Inflammatory macrophage treated with lipopolysaccharide for 4 hours (primary cell): ENCODE measurements at regions not wholly inside any gene's neighbourhood (a gene's known extent, or its start where the extent isn't known, plus 50 kb on each side); places are given as distances from the start of the nearest gene placed in this dataset.
"Not testable (repeated sequence)": the region's sequence is repeated elsewhere in the genome, so short reads cannot be mapped to it uniquely, and the experiment has no call there.

ENCODE experiments used
- DNase-seq: peaks from one replicate; pipeline ENCODE4 v3.0.0-alpha.2; 2020

DNA sequence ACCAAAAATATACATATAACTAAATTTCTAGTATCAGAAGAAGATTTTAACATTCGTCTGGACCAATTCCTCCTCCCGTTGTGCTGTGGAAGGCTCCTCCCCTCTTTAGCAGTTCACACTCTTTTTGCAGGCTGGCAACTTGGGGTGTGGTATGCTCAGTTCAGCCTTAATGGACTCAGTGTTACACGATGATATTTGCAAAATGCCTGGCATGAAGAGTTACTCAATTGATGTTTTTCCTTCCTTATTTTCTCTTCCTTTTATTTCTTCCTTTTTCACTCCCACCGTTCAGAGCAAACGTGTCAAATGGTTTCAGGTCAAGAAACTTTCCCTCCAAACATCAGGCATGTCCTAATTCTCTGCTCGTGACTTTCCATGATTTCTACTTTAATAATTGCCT, 248.3 kb downstream of the PHF14 start:
- peak; percentile 65 for DNase-seq

DNA sequence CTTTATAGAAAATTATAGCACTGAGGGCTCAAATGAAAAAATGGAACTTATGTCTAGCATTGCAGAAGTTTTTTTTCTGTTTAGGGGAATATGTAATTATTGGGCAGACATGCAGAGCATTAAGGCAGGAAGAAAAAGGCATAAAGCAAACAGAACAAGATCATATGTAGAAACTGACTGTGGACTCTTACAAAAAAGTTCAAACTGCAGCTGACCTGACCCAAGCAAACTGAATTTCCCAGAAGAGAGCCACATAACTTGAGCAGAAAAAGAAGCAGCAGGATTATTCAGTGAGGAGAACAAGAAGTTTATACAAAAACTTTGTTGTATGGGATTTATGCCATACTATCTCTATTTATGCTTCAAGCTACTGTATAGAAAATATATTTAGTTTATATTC, 250.9 kb downstream of the PHF14 start:
- no peak for DNase-seq

- no peak for DNase-seq
Measured at GRCh38 chr7:11228515-11228914, 254.8 kb downstream of the PHF14 start.

GRCh38 chr7:11231190-11231589, 257.5 kb downstream of the PHF14 start:
- no peak for DNase-seq

DNA sequence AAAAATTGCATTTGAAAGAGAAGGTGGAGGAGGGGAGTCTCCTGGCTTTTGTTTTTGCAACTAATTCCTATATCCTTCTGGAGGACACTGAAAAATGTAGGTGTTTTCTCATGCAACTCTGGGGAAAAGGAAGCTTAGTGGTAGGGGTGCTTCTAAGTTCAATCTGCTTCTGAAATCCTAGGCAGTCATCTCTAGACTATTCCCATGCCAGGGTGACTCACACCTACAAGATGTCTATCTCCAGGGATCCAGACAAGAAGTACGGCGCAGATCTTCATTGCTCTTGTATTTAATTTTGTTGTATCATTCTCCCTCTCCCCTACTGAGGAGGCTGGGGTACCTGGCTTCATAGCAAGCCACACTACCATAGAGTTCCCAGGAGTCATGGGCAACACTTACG, 258.8 kb downstream of the PHF14 start:
- DNase-seq: no peak

DNA sequence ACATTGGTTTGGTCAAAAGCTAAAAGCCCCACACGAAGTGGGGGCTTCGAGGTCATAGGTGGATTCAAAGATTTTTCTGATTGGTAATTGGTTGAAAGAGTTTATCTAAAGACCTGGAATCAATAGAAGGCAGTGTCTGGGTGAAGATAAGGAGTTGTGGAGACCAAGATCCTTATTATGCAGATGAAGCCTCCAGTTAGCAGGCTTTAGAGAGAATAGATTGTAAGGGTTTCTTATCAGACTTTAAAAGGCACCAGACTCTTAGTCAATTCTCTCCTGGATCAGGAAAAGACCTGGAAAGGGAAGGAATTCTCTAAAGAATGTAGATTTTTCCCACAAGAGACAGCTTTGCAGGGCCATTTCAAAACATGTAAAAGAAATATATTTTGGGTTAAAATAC, 260.2 kb downstream of the PHF14 start:
- DNase-seq: no peak

GRCh38 chr7:11235491-11235890, 261.8 kb downstream of the PHF14 start:
- no peak for DNase-seq

- no peak for DNase-seq
Measured at GRCh38 chr7:11236680-11237079, 263.0 kb downstream of the PHF14 start.

DNA sequence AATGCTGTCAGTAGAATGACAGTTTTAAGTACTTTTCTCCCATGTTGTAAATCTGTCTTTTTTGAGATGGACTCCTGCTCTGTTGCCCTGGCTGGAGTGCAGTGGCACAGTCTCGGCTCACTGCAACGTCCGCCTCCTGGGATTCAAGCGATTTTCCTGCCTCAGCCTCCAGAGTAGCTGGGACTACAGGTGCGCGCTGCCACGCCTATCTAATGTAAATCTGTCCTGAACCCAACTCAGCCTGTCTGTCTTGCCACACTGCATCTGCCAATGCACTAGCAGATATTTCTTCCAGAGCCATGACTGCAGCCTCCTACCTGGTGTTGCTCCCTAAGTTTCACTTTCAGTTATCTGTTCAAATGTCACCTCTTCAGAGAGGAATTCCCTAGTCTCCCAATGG, 264.1 kb downstream of the PHF14 start:
- no peak for DNase-seq

- DNase-seq: no peak
Measured at GRCh38 chr7:11239316-11239715, 265.6 kb downstream of the PHF14 start.

GRCh38 chr7:11243739-11244138, 270.1 kb downstream of the PHF14 start:
- no peak for DNase-seq

GRCh38 chr7:11244149-11244548, 270.5 kb downstream of the PHF14 start:
- no peak for DNase-seq

DNA sequence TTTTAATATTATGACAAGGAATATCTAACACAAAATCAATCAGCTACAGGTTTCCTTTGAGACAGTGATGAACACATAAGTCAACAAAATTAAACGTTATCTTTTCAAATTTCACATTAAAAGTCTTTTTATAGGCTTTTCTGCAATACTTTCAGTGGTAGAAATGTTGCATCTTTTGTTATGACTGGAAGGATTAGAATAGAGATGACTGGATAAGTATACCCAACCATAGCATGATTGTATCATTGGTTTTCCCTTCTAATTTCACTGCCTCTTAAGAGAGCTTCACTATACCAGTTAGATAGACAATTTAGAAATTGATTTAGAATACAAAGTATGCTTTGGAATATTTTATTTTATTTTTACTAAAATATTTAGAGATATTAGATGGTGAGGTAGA, 273.9 kb downstream of the PHF14 start:
- no peak for DNase-seq

- no peak for DNase-seq
Measured at GRCh38 chr7:11251436-11251835, 277.8 kb downstream of the PHF14 start.

DNA sequence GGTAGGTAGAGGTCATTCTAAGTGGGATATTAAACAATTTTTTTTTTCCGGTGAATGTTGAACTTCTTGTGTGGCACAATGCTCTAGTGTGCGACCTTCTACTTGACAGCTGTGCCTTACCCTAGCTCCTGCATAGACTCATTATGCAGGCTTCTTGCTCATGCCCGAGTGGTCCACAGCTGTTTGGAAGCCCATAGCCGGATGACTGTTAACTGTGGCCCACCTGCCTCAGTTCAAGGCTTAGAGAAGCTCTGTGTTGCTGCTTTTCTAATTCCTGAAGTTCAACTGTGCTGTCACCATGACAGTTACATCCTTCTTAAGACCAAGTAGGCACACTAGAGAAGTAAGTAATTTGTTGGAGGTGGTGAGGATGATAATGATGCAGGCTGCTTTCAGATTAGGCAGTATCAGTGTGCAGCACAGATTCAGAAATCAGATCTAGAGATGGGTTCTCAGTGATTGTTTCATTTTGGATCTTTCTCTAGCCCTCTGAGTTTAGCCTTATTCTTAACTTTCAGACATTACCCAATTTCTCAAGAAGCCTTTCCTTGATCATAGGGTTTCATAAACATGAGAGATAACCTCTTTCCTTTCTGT, 278.4 kb downstream of the PHF14 start:
- no peak for DNase-seq

GRCh38 chr7:11252705-11253272, 279.1 kb downstream of the PHF14 start:
- peak; percentile 29 for DNase-seq

GRCh38 chr7:11256501-11256900, 282.8 kb downstream of the PHF14 start:
- no peak for DNase-seq

DNA sequence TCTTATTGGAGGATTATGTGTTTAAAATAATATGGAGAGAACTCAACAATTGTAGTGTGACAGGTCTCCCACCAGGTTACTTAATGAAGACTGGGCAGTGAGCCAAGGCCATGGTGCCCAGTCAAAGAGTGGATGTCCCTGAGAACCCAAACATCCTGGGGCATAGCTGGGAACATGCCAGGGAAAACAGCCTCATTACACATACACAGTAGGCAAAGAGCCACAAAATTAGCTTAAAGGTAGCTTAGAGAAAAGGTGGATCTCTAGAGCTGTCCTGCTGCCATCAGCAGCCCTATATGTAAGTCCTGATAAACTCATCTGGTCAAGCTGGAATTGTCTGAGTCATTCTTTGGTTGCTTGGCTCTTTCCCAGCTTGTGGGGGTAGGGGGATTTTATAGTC, 287.8 kb downstream of the PHF14 start:
- no peak for DNase-seq

GRCh38 chr7:11266101-11266500, 292.4 kb downstream of the PHF14 start:
- no peak for DNase-seq

GRCh38 chr7:11272352-11272751, 298.7 kb downstream of the PHF14 start:
- no peak for DNase-seq

DNA sequence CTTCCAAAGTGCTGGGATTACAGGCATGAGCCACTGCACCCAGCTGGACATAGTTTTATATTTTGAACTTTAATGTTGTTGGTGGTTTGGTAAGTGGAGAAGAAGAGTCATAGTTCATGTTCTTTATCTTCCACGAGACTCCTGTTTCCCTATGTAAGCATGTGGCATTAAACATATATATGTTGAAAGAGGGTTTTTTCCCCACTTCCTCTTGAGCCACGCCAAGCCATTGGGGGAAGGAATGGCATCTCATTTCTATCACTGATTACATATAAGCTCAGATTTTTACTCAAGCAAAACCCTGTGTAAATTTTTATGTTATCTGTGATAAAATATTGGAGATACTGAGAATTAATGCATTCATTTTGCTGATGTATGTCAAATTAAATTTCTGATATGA, 300.4 kb downstream of the PHF14 start:
- DNase-seq: peak; percentile 56

DNA sequence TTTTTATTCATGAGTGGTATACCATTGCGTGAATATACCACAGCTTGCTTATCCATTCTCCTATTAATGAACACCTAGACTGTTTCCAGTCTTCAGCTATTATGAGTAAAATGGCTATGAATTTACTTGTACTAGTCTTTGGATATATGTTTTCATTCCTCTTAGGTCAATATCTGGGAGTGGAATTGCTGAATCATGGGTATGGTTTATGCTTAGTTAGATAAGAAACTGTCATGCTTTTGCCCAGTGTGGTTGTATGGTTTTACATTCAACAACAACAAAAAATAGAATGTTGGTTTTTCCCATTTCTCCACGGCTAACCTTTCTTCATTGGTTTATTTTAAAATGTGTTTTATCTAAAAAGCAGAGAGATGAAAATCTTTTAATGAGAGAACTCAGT, 308.3 kb downstream of the PHF14 start:
- no peak for DNase-seq

- not testable (repeated sequence) for DNase-seq
Measured at GRCh38 chr7:11283584-11283983, 309.9 kb downstream of the PHF14 start.

DNA sequence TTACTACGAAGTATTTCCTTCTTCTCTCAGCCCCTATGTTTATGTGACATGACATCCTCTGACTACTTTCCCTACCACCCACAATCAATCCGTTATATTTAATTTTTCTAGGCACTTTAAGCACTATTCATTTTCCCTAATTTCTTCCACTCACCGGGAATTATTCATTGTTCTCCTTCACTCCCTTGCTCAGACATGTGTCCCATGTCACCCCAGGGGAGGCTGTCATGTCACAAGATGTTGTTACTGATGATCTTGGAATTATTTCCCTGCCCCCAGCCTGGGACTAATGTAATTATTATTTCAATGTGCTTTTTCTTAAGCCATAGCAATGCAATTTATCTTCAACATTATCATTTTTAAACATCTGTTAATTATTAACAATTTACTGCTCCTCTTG, 317.2 kb downstream of the PHF14 start:
- no peak for DNase-seq

GRCh38 chr7:11294218-11294617, 320.5 kb downstream of the PHF14 start:
- DNase-seq: no peak
